ENCODE measurements at regions not wholly inside any gene's neighbourhood (a gene's known extent, or its start where the extent isn't known, plus 50 kb on each side); places are given as distances from the start of the nearest gene placed in this dataset.
A peak's percentile ranks its signal among the peaks of the same experiment; 100 is the strongest.

DNA sequence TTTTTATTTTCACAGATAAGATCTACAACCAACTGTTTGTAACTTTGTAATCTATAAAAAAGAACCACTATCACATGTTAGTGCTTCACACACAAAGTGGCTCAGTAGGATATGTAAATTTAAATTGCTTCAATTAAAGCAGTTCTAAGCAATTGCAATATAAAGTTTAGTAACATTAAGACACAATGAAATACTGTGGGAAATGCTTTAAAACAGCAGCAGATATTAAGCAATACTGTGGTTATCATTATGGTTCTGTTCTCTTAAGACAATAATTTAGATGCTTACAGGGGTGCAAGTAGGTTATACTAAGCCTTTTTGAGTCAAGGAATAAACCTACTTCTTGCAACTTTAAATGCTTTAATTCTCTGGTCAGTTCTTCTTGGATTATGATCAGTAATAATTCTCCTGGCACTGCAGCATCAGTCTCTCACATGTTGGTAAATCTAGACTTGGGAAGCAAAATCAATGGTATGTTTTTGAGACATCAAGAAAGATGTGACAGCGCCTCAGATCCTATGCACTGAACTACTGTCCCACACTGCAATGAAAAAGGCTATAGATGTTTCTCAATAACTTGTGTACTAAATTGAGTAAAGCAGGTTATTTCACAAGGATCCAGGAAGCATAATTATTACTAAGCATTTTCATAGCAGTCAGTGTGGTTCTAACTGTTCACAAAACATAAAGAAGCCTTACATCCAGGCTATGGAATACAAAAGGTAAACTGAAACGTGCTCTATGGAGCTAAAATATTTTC lies 338.7 kb upstream of the PDE4D start:
- DNase-seq, result no peak

- DNase-seq, result no peak
Observed at GRCh38 chr5:60230456-60230855, 336.9 kb upstream of the PDE4D start.

GRCh38 chr5:60229691-60230185 lies 336.2 kb upstream of the PDE4D start:
- DNase-seq, result no peak

DNA sequence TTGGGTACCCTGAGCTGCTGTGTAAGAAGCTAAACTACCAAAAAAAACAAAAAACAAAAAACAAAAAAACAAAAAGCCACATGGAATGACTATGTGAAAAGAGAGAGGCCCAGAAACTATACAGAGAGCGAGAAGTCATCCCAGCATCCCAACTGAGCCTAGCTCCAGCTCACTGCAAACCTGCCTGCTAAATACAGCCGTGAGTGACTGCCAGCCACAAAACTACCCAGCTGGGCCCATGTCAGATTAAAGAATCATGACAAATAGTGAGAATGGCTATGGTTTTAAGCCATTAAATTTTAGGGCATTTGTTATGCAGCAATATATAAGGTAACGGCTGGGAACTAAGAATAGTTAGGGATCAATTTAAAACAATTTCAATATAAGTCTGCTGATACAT lies 335.1 kb upstream of the PDE4D start:
- DNase-seq, result no peak

GRCh38 chr5:60226128-60226527 lies 332.6 kb upstream of the PDE4D start:
- no peak for DNase-seq

- no peak for DNase-seq
Observed at GRCh38 chr5:60223342-60223741, 329.8 kb upstream of the PDE4D start.

DNA sequence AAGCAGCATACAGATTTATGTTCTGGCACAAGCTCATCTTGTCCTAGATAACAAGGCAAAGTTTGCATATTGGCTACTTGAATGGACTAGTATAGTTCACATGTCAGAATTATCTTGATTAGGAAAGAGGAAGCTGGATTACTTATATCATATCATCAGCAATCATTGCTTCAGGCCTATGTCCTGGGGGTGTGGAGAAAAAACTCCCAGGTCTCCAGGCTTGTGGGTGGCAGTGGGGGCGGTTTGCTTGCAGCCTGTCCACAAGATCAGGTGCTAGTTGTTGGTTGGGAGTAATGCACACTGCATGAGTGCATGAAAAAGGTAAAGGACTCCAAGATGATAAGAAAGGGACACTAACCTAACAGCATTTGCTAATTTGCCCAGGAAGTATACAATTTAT lies 326.4 kb upstream of the PDE4D start:
- no peak for DNase-seq

- DNase-seq, result no peak
Observed at GRCh38 chr5:60210810-60211209, 317.3 kb upstream of the PDE4D start.

DNA sequence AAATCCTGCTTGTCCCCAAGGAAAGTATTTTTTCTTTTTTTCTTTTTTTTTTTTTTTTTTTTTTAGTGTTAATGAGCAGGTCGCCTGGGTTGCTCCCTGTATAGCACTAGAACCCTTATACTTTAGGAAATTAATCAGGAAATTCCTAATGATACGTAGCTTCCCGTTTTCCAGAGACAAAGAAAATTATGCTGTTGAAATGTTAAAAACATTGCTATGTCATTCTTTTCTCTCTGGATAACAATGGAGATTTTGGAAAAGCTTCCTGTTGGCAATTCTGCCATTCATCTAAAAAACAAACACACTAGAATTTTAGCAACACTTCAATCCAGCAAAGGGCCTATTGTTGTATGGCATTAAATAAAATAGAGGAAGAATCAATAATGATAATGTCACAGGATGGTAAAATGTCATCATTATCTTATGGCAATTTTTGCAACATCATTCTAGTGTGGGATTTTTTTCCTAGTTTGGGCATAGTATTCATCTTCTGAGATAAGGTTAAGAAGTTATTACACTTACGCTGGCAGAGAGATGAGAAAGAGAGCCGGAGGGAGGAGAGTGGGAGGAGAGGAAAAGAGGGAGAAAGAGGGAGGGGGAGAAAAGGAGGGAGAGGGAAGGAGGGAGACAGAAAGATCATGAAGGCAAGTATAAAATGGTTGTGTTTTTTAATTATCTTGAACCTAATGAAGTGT lies 315.8 kb upstream of the PDE4D start:
- DNase-seq, result no peak

DNA sequence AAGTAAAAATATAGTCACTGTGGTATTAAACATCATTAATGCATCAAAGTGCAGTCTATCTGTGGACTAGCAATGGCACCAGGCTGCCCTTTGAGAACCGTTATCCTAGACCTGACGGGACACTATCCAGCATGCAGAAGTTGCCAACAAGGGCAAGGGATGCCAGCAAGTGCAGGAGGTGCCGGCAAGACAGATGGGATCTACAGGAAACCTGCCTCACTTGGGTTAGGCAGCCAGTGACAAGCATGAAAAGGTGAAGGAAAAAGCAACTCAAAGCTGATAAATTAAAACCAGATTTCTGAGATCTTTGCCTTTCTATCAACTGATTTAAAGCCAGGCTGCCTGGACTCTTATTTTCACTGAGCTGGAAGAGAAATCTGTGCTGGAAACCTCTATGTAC lies 315.2 kb upstream of the PDE4D start:
- no peak for DNase-seq

DNA sequence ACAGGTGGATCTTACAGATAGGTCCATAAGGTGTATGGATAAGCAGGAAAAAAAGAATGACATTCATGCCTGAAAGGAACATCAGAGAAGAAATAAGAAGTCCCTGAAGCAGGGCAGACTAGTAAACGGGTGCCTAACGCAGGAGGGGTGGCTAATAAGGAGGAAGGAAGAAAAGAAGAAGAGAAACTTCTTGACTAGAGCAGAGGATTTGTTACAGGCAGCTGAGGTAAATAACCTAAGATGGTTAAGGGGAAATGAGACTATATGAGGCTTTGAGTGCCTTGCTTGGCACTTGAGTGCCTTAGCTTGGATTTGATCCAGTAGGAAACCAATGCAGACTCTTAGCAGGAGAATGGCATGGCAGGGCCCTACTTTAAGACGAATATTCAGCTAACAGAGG lies 313.5 kb upstream of the PDE4D start:
- no peak for DNase-seq

GRCh38 chr5:60206234-60206633 lies 312.7 kb upstream of the PDE4D start:
- DNase-seq, result no peak

GRCh38 chr5:60205071-60205470 lies 311.5 kb upstream of the PDE4D start:
- DNase-seq, result no peak

DNA sequence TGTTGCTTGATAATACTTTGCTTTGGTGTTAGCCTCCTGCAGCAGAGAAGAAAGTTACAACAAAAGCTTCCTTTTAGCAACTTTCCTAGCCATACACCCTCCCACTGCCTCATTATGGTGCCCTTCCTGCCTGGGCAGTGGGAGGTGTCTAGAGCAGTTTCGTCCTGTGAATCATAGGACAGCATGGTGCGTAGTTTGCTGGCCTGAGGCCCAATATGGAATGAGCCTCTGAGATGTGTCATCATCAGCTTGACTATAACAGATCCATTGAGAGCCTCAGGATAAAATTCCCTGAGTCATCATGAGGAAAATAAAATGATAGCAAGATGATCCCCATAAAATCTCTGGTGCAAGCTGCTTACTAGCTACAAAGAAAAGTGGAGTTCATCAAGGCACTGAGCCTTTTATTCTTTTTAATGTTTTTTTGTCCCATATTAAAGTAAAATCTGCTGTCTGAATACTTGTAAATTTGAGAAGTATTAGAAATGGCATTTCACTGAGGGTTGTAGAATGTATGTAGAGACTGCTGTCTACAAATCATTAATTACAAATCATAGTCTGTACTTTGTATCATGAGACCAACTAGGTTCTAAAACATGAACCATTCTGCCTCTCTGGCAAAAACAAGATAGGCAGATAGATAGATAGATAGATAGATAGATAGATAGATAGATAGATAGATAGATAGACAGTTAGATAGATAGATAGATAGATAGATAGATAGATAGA lies 303.0 kb upstream of the PDE4D start:
- DNase-seq, result peak; percentile 32

DNA sequence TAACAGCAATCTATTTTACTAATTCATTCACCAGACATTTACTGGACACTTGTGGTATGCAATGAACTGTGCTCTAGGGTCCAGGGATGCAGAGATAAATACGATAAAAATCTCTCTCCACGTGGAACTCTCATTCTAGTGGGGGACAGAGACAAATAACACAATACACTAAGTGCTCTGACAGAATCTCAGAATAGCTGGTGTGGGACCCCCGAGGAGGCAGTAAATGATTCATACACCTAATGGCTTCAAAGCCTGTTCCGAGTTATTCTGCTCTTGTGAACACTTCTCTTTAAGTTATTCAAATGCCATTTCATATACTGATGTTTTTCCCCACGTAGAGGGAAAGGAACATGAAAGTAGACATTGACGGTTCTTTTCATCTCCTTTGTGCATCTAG lies 302.0 kb upstream of the PDE4D start:
- no peak for DNase-seq

- no peak for DNase-seq
Observed at GRCh38 chr5:60195083-60195482, 301.6 kb upstream of the PDE4D start.

GRCh38 chr5:60185231-60186099 lies 291.9 kb upstream of the PDE4D start:
- no peak for DNase-seq

DNA sequence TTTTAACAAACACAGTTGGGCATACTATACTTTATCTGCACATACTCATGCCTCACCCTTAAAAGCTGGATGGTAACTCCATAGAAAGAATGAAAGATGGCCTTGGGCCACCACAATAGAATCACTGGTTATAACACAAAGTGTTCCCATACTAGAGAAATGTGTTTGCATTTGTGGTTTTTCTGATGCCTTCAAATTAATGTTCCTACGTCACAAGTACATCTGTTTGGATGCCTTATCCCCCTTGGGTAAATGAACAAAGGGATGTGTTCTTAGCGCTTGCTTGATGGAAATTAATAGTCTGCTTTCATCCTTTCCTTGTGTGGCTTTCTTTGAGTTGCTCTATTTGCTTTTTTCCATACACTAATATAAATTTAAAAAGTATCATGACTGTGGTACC lies 291.1 kb upstream of the PDE4D start:
- DNase-seq, result no peak

DNA sequence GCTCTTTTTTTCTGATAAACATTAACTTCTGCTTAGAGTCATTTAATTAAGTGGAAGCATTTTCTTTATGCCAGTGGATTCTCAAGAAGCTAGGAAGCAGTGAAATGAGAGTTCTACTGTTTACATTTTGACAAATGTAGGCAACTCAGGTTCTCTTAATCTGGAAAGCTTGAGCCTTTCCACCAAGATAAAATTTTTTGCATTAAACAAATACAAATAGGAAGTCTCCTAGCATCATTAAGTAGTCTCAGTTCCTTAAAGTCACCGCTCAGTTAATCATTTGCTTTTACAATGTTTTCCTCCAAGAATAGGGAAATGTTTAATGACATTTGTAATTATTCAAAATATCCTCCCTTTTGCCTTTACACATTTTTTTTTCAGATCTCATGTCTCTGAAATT lies 290.4 kb upstream of the PDE4D start:
- no peak for DNase-seq

- DNase-seq, result no peak
Observed at GRCh38 chr5:60178101-60178500, 284.6 kb upstream of the PDE4D start.

DNA sequence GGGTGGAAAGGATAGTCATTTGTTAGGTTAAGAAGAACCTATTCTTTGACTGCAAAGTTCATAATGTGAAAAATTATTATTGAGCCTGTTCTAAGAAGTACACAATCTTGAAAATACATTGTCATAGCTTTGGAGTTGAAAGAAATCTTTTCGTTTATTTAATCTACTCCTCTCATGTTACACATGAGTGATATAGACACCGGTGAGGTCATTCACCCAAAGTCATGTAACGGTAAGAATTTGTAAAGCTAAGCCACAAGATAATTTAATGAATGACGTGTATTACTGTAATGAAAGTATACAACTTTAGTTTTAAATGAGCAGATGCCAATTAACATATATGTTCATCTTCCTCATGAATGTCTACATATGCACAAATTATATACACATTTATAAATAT lies 284.1 kb upstream of the PDE4D start:
- no peak for DNase-seq

DNA sequence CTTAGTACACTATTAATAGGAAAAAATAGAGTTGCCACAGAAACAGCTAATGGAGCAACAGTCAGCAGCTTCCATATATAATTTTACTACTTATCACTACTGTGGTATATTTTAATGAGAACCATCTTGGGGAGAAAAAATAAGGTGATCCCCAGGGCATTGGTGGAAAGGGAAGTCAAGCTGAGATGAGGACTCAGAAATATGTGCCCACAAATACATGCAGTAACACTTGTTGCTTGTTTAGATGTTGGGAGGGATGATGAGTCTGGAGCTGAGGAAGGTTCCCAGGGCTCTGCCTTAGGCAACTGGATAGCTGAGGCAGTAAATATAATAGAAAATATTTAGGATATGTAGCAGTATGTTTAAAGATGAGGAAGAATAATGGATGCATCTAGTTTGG lies 280.1 kb upstream of the PDE4D start:
- no peak for DNase-seq

DNA sequence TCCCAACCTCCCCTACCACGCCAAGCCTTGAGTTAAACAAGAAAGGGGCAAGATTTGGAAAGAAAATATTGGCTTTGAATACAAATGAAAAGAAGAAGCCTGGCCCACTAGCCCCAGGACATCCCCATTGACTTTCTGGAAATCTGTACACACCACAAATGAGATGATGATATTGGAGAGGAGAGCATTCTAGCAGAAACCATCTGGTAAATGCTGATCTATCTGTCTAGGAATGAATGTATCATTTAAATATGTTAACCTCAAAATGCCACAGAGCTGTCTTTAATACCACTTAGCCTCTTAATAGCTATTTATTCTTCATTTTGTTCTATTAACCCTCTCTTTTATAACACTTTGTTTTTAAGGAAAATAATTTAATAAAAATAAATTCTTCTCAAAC lies 270.2 kb upstream of the PDE4D start:
- no peak for DNase-seq
